Psoas muscle (tissue), 7 donors: ENCODE measurements at regions not wholly inside any gene's neighbourhood (a gene's known extent, or its start where the extent isn't known, plus 50 kb on each side); places are given as distances from the start of the nearest gene placed in this dataset.

Source experiments
- ATAC-seq, 4 donors: fragments of 200-7000 bp; cut with Tn5 transposase; one replicate each; pipeline ENCODE4 v1.9.1; 2020; ENCODE audit warnings: moderate library complexity in 3 of 4, mild to moderate bottlenecking in 2 of 4
- DNase-seq, 2 donors: peaks; one replicate each; pipeline ENCODE4 v3.0.0-alpha.2; 2020
- H3K27ac ChIP-seq: fragments of 200-600 bp; one replicate; pipeline ENCODE4 v1.8.0; 2022
- H3K27me3 ChIP-seq, 3 donors: fragments of 200-600 bp in 1 of 3; one replicate each; pipeline versions ENCODE4 v1.6.1 to v1.8.0; 2013 to 2022; ENCODE audit warnings: low read length in 2 of 3, mild to moderate bottlenecking in 2 of 3, moderate library complexity in 1 of 3; ENCODE audit not compliant: insufficient read depth in 3 of 3
- H3K36me3 ChIP-seq, 2 donors: fragments of 200-600 bp in 1 of 2; one replicate each; pipeline versions ENCODE4 v1.6.1 to v1.8.0; 2013 to 2022; ENCODE audit warnings: low read depth in 1 of 2, mild to moderate bottlenecking in 1 of 2, moderate library complexity in 1 of 2; ENCODE audit not compliant: insufficient read depth in 1 of 2
- H3K4me1 ChIP-seq: fragments of 200-600 bp; one replicate; pipeline ENCODE4 v1.8.0; 2022
- H3K4me3 ChIP-seq: fragments of 200-600 bp; one replicate; pipeline ENCODE4 v1.8.0; 2022; ENCODE audit warnings: mild to moderate bottlenecking
- H3K9me3 ChIP-seq: fragments of 200-600 bp; one replicate; pipeline ENCODE4 v1.8.0; 2022
- WGBS, 3 donors: extraction: QIAGEN DNeasy Blood & Tissue Kit; methylation state at CpG; one replicate each; pipeline versions ENCODE4 v1.1.6 to v1.1.7; 2013; 5-methylcytosine and 5-hydroxymethylcytosine counted together
- intact Hi-C, 2 donors: fragments of 100-400 bp; cut with DNase I; formaldehyde crosslinking; loops; one replicate each; pipeline versions ENCODE4 v1.11.0 to v1.14.2; 2022
- TF ChIP-seq, protein P1 (sequence below): fragments of 200-600 bp; IDR thresholded peaks from one replicate; pipeline ENCODE4 v1.8.0; 2022; ENCODE audit warnings: antibody characterized with exemption
- donor health status: healthy with polysubstance abuse.
- donor health status: DM: no; HTN: no; CAD: no; lungs with moderate emphysema.
- donor health status: Bipolar disorder and iron deficiency.
- donor health status: healthy.
- donor health status: DM: yes; HTN: yes; CAD: no.
- donor health status: DM: no; HTN: no; CAD: no.
- donor health status: DM: yes; HTN: yes; CAD: no.

DNA sequence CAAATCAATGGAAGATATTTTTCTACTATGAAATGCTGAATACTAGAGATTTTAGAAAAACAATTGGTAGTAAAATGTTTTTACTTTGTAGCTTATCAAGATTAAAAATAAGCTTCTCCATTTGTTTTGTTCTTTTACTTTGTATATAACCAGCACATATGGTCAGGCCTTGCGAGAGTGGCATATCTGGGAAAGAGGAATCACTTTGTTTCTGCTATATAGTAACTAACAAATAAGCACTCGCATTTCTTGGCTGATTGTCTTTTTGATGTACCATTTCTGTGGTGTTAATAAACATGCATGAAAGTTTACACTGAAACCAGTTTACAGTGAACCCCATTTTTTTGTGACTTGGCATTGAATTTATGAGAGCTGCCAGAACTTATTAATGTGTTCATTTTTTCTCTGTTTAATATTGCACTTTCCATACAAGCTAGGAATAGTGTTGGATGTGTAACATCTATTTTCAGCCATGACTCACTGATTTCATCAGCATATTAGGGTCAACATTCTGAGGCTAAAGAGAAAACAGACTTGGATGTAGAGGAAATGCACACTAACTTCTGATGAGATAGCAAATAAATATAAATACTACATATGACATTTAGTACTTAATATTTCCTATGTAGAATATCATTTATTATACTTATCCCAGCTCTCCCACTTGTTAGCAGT is 635.5 kb downstream of the KCNH5 start:
- ATAC-seq (peak in 3 of 4 donors; percentile 54 to 74 (median 73)), DNase-seq (no peak)
- Histone ChIP-seq H3K36me3 (no peaks in the 10 kb centered on the region), H3K27me3 (no peaks in the 10 kb centered on the region), H3K9me3 (no peaks in the 10 kb centered on the region), H3K4me3 (no peak overlapping the region), H3K27ac (no peak overlapping the region), H3K4me1 (no peaks in the 10 kb centered on the region)
- TF ChIP-seq, protein P1, sequence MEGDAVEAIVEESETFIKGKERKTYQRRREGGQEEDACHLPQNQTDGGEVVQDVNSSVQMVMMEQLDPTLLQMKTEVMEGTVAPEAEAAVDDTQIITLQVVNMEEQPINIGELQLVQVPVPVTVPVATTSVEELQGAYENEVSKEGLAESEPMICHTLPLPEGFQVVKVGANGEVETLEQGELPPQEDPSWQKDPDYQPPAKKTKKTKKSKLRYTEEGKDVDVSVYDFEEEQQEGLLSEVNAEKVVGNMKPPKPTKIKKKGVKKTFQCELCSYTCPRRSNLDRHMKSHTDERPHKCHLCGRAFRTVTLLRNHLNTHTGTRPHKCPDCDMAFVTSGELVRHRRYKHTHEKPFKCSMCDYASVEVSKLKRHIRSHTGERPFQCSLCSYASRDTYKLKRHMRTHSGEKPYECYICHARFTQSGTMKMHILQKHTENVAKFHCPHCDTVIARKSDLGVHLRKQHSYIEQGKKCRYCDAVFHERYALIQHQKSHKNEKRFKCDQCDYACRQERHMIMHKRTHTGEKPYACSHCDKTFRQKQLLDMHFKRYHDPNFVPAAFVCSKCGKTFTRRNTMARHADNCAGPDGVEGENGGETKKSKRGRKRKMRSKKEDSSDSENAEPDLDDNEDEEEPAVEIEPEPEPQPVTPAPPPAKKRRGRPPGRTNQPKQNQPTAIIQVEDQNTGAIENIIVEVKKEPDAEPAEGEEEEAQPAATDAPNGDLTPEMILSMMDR, result no peak
- intact Hi-C loops, result no loop called here
- 78 to 83% (median 80%) methylated on average over 2 of the region's 2 CpGs for WGBS, 3 donors

DNA sequence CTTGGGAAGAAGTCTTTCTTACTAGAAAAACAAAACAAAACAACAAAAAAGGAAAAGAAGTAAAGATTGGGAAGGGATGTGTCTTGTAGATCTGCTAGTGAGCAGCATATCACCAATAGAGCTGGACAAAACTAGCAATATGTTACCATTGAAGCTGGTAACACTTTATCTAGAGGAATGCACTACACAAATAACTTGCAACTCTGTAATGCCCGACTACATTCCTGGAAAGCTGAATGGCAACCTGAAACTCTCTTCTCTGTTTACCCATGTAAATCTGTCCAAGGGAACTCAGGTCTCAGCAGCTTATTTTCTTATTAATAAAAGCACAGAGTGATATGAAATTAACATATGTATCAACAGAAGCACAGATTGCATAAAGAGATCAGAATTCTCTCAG is 624.4 kb downstream of the KCNH5 start:
- no peaks in the 10 kb centered on the region for H3K36me3 ChIP-seq
- intact Hi-C loops, result no loop called here
- ATAC-seq (no peak), DNase-seq (no peak)
- H3K27me3 ChIP-seq, result peaks cover 0 to 2% (median 0%) of the 10 kb centered on the region in 3 donors
- TF ChIP-seq, protein P1, result no peak
- 23 to 35% (median 25%) methylated on average over 1 of the region's 1 CpG for WGBS, 3 donors
- no peaks in the 10 kb centered on the region for H3K9me3 ChIP-seq
- no peak overlapping the region for H3K4me3 ChIP-seq
- no peaks in the 10 kb centered on the region for H3K4me1 ChIP-seq
- no peak overlapping the region for H3K27ac ChIP-seq

DNA sequence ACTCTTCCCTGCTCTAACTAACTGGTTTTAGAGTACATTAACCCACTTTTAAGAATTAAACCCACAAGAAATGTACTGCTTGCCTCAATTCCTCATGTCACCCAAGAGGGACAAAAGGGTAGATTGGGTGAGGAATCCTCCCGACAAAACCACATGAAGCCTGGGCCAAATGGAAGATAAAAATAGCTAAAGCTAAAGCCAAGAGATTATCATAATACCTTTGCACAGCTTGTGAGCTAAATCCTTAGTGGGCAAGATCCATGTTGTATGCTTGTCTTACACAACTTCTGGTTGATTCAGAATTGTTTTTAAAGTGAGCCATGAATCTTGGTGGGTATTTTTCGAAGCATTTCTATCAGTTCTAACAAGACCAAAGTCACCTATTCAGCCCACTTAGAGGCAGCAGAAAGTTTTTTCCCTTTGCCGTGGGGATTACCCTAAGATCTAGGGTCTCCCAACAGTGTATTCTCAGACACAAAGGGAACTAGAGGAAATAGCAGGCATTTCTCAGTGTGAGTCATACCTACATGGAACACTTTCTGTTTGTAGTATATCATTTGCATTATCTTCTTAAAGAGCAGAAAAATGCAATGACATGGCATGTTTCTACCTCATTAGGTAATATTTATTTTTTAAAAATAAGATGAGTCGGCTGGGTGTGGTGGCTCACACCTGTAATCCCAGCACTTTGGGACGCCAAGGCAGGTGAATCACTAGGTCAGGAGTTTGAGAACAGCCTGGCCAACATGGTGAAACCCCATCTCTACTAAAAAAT is 616.6 kb downstream of the KCNH5 start:
- Histone ChIP-seq H3K27ac (no peak overlapping the region), H3K4me3 (no peak overlapping the region), H3K27me3 (no peaks in the 10 kb centered on the region), H3K9me3 (peaks cover 7% of the 10 kb centered on the region), H3K36me3 (no peaks in the 10 kb centered on the region), H3K4me1 (no peaks in the 10 kb centered on the region)
- WGBS, 3 donors, result 71 to 79% (median 74%) methylated on average over 5 of the region's 5 CpGs
- TF ChIP-seq, protein P1, result no peak
- intact Hi-C loops, result no loop called here
- DNase-seq (no peak), ATAC-seq (no peak)

DNA sequence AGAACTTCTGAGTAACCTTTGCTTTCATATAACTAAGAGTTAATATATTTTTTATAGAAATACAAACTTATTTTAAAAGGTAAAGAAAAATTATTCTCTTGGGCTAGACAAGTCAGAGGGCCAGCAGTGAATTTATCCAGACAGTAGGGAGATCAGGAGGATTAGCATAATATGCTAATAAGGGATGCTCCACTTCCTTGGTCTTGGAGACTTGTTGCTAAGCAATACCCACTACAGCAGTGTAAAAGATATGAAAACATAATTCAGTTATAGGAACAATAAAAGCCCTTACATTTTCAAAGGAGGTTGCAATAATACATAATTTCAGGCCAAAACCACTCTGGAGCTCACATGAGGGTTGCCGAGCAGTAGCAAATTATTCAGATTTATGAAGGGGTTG is 615.6 kb downstream of the KCNH5 start:
- H3K4me3 ChIP-seq, result no peak overlapping the region
- ATAC-seq, result no peak
- DNase-seq, result no peak
- H3K27ac ChIP-seq, result no peak overlapping the region
- no peaks in the 10 kb centered on the region for H3K27me3 ChIP-seq
- H3K36me3 ChIP-seq, result no peaks in the 10 kb centered on the region
- H3K4me1 ChIP-seq, result no peaks in the 10 kb centered on the region
- WGBS, 3 donors, result 19 to 65% (median 54%) methylated on average over 1 of the region's 1 CpG
- H3K9me3 ChIP-seq, result peaks cover 13% of the 10 kb centered on the region
- TF ChIP-seq, protein P1, result no peak
- intact Hi-C loops, result no loop called here
